IMR-90 (cell line): ENCODE measurements at regions not wholly inside any gene's neighbourhood (a gene's known extent, or its start where the extent isn't known, plus 50 kb on each side); places are given as distances from the start of the nearest gene placed in this dataset.

Experiments
- ATAC-seq: fragments of 200-7000 bp; cut with Tn5 transposase; 2 replicates; pipeline ENCODE4 v1.9.1; 2020; ENCODE audit warnings: low read depth, mild to moderate bottlenecking, moderate library complexity
- BruUV-seq: library from RNA; stranded (reverse); fragments of 400-500 nt; replicated peaks from 2 replicates; lab custom pipeline; 2021; lab: Mats Ljungman, UMichigan
- CTCF ChIA-PET: fragments of 300-600 bp; formaldehyde crosslinking; extraction: SDS; loops from one replicate; lab custom pipeline; 2021; ENCODE audit warnings: antibody characterized with exemption; lab: Yijun Ruan, JAX
- POLR2A ChIA-PET: fragments of 300-600 bp; sonication (Branson Sonifier 250); formaldehyde crosslinking; loops from one replicate; lab custom pipeline; 2022; ENCODE audit warnings: antibody characterized with exemption; ENCODE audit not compliant: unreplicated experiment; lab: Charles Lee
- DNase-seq: peaks from one replicate; pipeline ENCODE4 v3.0.0; 2013
- H2AFZ ChIP-seq: replicated peaks from 2 replicates; pipeline ENCODE3; 2013; ENCODE audit warnings: low read length, mild to moderate bottlenecking; ENCODE audit not compliant: poor library complexity
- H2AK5ac ChIP-seq: 2 replicates; pipeline ENCODE4 v1.6.1; 2013; ENCODE audit warnings: low read depth, low read length, inconsistent platforms
- H2AK9ac ChIP-seq: replicated peaks from 2 replicates; pipeline ENCODE3; 2013; ENCODE audit warnings: mild to moderate bottlenecking, low read depth, low read length, moderate library complexity; ENCODE audit not compliant: poor library complexity
- H2BK120ac ChIP-seq: 2 replicates; pipeline ENCODE4 v1.6.1; 2013; ENCODE audit warnings: low read depth, low read length, inconsistent platforms
- H2BK15ac ChIP-seq: 3 replicates; pipeline ENCODE4 v1.6.1; 2013; ENCODE audit warnings: low read depth, low read length, inconsistent platforms
- H2BK20ac ChIP-seq: 2 replicates; pipeline ENCODE4 v1.6.1; 2013; ENCODE audit warnings: low read depth, mild to moderate bottlenecking, inconsistent platforms, low read length, moderate library complexity
- H2BK5ac ChIP-seq: 2 replicates; pipeline ENCODE4 v1.6.1; 2013; ENCODE audit warnings: mild to moderate bottlenecking, low read depth, low read length, inconsistent platforms; ENCODE audit not compliant: poor library complexity, severe bottlenecking
- H3K14ac ChIP-seq: replicated peaks from 2 replicates; pipeline ENCODE4 v1.6.1; 2013; ENCODE audit warnings: low read depth, low read length, inconsistent platforms
- H3K18ac ChIP-seq: 2 replicates; pipeline ENCODE4 v1.6.1; 2013; ENCODE audit warnings: low read depth, low read length, control low read depth
- H3K23ac ChIP-seq: 2 replicates; pipeline ENCODE4 v1.6.1; 2013; ENCODE audit warnings: low read depth, low read length, inconsistent platforms
- H3K27ac ChIP-seq: 2 replicates; pipeline ENCODE4 v1.5.1; 2013; ENCODE audit warnings: mild to moderate bottlenecking, control low read depth, low read length; ENCODE audit not compliant: insufficient read depth
- H3K27me3 ChIP-seq: 2 replicates; pipeline ENCODE4 v1.6.1; 2013; ENCODE audit warnings: low read length; ENCODE audit not compliant: control insufficient read depth, insufficient read depth
- H3K36me3 ChIP-seq: 2 replicates; pipeline ENCODE4 v1.6.1; 2013; ENCODE audit warnings: low read length, mixed read lengths; ENCODE audit not compliant: control insufficient read depth, insufficient read depth
- H3K4ac ChIP-seq: 2 replicates; pipeline ENCODE4 v1.6.1; 2013; ENCODE audit warnings: low read depth, low read length, inconsistent platforms
- H3K4me1 ChIP-seq: 2 replicates; pipeline ENCODE4 v1.6.1; 2013; ENCODE audit warnings: low read length, mixed read lengths; ENCODE audit not compliant: control insufficient read depth, insufficient read depth
- H3K4me2 ChIP-seq: 2 replicates; pipeline ENCODE4 v1.6.1; 2013; ENCODE audit warnings: low read depth, mild to moderate bottlenecking, control low read depth, low read length, moderate library complexity
- H3K4me3 ChIP-seq: 2 replicates; pipeline ENCODE4 v1.5.1; 2013; ENCODE audit warnings: low read depth, mild to moderate bottlenecking, control low read depth, low read length, moderate library complexity; ENCODE audit not compliant: insufficient read depth
- H3K56ac ChIP-seq: 2 replicates; pipeline ENCODE4 v1.6.1; 2013; ENCODE audit warnings: low read length, inconsistent platforms; ENCODE audit not compliant: insufficient read depth; ENCODE audit errors: extremely low read depth
- H3K79me1 ChIP-seq, 2 experiments: 2 replicates each; pipeline ENCODE4 v1.6.1; 2013; ENCODE audit warnings: low read length in 2 of 2, inconsistent platforms in 1 of 2, low read depth in 1 of 2
- H3K9ac ChIP-seq: 2 replicates; pipeline ENCODE4 v1.6.1; 2013; ENCODE audit warnings: low read depth, low read length, control low read depth
- H3K9me1 ChIP-seq: 2 replicates; pipeline ENCODE4 v1.6.1; 2013; ENCODE audit warnings: low read length, inconsistent platforms; ENCODE audit not compliant: insufficient read depth
- H3K9me3 ChIP-seq: 2 replicates; pipeline ENCODE4 v1.6.1; 2013; ENCODE audit warnings: low read length; ENCODE audit not compliant: control insufficient read depth, insufficient read depth
- H4K20me1 ChIP-seq: 2 replicates; pipeline ENCODE4 v1.6.1; 2013; ENCODE audit warnings: low read length, inconsistent platforms; ENCODE audit not compliant: insufficient read depth
- H4K5ac ChIP-seq: 2 replicates; pipeline ENCODE4 v1.6.1; 2013; ENCODE audit warnings: mild to moderate bottlenecking, low read depth, low read length, control low read depth
- H4K8ac ChIP-seq, 2 experiments: 2 replicates each; pipeline ENCODE4 v1.6.1; 2013; ENCODE audit warnings: low read depth in 2 of 2, low read length in 2 of 2, control low read depth in 1 of 2, inconsistent platforms in 1 of 2
- H4K91ac ChIP-seq: 2 replicates; pipeline ENCODE4 v1.6.1; 2013; ENCODE audit warnings: low read depth, low read length, inconsistent platforms; ENCODE audit not compliant: insufficient read depth
- CEBPB ChIP-seq: IDR thresholded peaks from 2 replicates; pipeline ENCODE4 v1.6.1; 2012; ENCODE audit warnings: low read depth, low read length, improper control_type of control experiment
- CHD1 ChIP-seq: IDR thresholded peaks from 2 replicates; pipeline ENCODE4 v1.6.1; 2012; ENCODE audit warnings: low read depth, low read length, improper control_type of control experiment
- ELK1 ChIP-seq: fragments of 150-350 bp; IDR thresholded peaks from 2 replicates; pipeline ENCODE4 v1.6.1; 2016; ENCODE audit warnings: low read depth, mild to moderate bottlenecking, low read length, moderate library complexity, borderline replicate concordance
- FOS ChIP-seq: fragments of 150-350 bp; IDR thresholded peaks from 2 replicates; pipeline ENCODE4 v1.6.1; 2016; ENCODE audit warnings: low read depth, low read length
- MAZ ChIP-seq: IDR thresholded peaks from 2 replicates; pipeline ENCODE4 v1.6.1; 2012; ENCODE audit warnings: low read depth, mild to moderate bottlenecking, low read length, improper control_type of control experiment, moderate library complexity, borderline replicate concordance
- MXI1 ChIP-seq: IDR thresholded peaks from 2 replicates; pipeline ENCODE4 v1.6.1; 2012; ENCODE audit warnings: low read depth, mild to moderate bottlenecking, low read length, moderate library complexity, borderline replicate concordance
- NFE2L2 ChIP-seq: fragments of 150-350 bp; IDR thresholded peaks from 2 replicates; pipeline ENCODE4 v1.6.1; 2016; ENCODE audit warnings: low read depth, mild to moderate bottlenecking, low read length
- RAD21 ChIP-seq: IDR thresholded peaks from 2 replicates; pipeline ENCODE4 v1.6.1; 2012; ENCODE audit warnings: low read length, improper control_type of control experiment
- RCOR1 ChIP-seq: IDR thresholded peaks from 2 replicates; pipeline ENCODE4 v1.6.1; 2012; ENCODE audit warnings: mild to moderate bottlenecking, low read length, improper control_type of control experiment; ENCODE audit not compliant: insufficient replicate concordance
- SMC3 ChIP-seq: fragments of 150-350 bp; IDR thresholded peaks from 2 replicates; pipeline ENCODE4 v1.6.1; 2016; ENCODE audit warnings: low read depth, mild to moderate bottlenecking, antibody characterized with exemption, low read length, moderate library complexity
- WGBS, 2 experiments: methylation state at CpG; one replicate each; pipeline versions ENCODE4 v1.1.5 to v1.1.7; 2013; ENCODE audit warnings: missing lambda C conversion rate in 2 of 2; ENCODE audit not compliant: insufficient read length in 1 of 2; ENCODE audit errors: extremely low coverage in 2 of 2; 5-methylcytosine and 5-hydroxymethylcytosine counted together
- dilution Hi-C: fragments of 300-500 bp; cut with HindIII; formaldehyde crosslinking; loops from one replicate; pipeline ENCODE4 v1.14.3; 2018; ENCODE audit warnings: low sequenced_read_pairs; ENCODE audit not compliant: unreplicated experiment
- in situ Hi-C: fragments of 300-500 bp; cut with MboI; formaldehyde crosslinking; loops from 3 replicates; pipeline ENCODE4 v1.14.3; 2019; ENCODE audit warnings: low sequenced_read_pairs, inconsistent platforms, mixed read lengths
- intact Hi-C: fragments of 100-400 bp; cut with micrococcal nuclease; formaldehyde crosslinking; loops from 2 replicates; pipeline ENCODE4 v1.10.0; 2022
- TF ChIP-seq, protein P1 (sequence below): conservative IDR thresholded peaks from 2 replicates; pipeline ENCODE4 v1.5.1; 2012; ENCODE audit warnings: mild to moderate bottlenecking, low read depth, low read length, improper control_type of control experiment

- Histone ChIP-seq H3K4me2 (no peak overlapping the region), H2BK5ac (no peak overlapping the region), H4K5ac (no peak overlapping the region), H2AFZ (peak overlapping the region; percentile 10), H2BK15ac (no peak overlapping the region), H3K4me1 (no peaks in the 10 kb centered on the region), H3K9me1 (no peaks in the 10 kb centered on the region), H3K4ac (no peak overlapping the region), H3K9ac (no peak overlapping the region), H3K27ac (no peak overlapping the region), H2AK9ac (no peak overlapping the region), H3K14ac (no peak overlapping the region), H3K36me3 (no peaks in the 10 kb centered on the region), H2BK20ac (no peak overlapping the region), H3K9me3 (no peaks in the 10 kb centered on the region), H3K23ac (no peak overlapping the region), H3K79me1 (no peaks in the 10 kb centered on the region), H2AK5ac (no peak overlapping the region), H3K56ac (no peak overlapping the region), H4K8ac (no peak overlapping the region), H3K18ac (no peak overlapping the region), H3K27me3 (no peaks in the 10 kb centered on the region), H4K20me1 (no peaks in the 10 kb centered on the region), H2BK120ac (no peak overlapping the region), H4K91ac (no peak overlapping the region), H3K4me3 (no peak overlapping the region)
- intact Hi-C loops: loop anchor here (1.0 to 5.0 kb wide), 4 partner anchors 180 to 684 kb away; no protein-coding TSS in a partner anchor
- TF ChIP-seq NFE2L2: no peak
- no peak for TF ChIP-seq ELK1
- TF ChIP-seq FOS: no peak
- TF ChIP-seq, protein P1, sequence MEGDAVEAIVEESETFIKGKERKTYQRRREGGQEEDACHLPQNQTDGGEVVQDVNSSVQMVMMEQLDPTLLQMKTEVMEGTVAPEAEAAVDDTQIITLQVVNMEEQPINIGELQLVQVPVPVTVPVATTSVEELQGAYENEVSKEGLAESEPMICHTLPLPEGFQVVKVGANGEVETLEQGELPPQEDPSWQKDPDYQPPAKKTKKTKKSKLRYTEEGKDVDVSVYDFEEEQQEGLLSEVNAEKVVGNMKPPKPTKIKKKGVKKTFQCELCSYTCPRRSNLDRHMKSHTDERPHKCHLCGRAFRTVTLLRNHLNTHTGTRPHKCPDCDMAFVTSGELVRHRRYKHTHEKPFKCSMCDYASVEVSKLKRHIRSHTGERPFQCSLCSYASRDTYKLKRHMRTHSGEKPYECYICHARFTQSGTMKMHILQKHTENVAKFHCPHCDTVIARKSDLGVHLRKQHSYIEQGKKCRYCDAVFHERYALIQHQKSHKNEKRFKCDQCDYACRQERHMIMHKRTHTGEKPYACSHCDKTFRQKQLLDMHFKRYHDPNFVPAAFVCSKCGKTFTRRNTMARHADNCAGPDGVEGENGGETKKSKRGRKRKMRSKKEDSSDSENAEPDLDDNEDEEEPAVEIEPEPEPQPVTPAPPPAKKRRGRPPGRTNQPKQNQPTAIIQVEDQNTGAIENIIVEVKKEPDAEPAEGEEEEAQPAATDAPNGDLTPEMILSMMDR: peak; percentile 72
- TF ChIP-seq CEBPB: no peak
- TF ChIP-seq MAZ: no peak
- peak; percentile 59 for TF ChIP-seq RAD21
- TF ChIP-seq SMC3: peak; percentile 83
- no peak for TF ChIP-seq CHD1
- TF ChIP-seq MXI1: no peak
- TF ChIP-seq RCOR1: no peak
- ATAC-seq (peak; percentile 77), DNase-seq (peak; percentile 20)
- CTCF ChIA-PET: interaction anchor here (0.7 to 1.3 kb wide), 8 partner anchors 11 to 562 kb away, joined by 3 to 8 read pairs (median 4); no protein-coding TSS in a partner anchor
- in situ Hi-C loops: loop anchor here (10.0 kb wide), 1 partner anchor 482 kb away; no protein-coding TSS in a partner anchor
- WGBS, 2 experiments: no CpG with 5 or more reads among the region's 8 CpGs
- POLR2A ChIA-PET: no interaction called here
- dilution Hi-C loops: no loop called here
- no TSS peak for BruUV-seq
Observed at GRCh38 chr3:159322322-159322939, 520.6 kb downstream of the MFSD1 start.
